ENCODE measurements at regions not wholly inside any gene's neighbourhood (a gene's known extent, or its start where the extent isn't known, plus 50 kb on each side); places are given as distances from the start of the nearest gene placed in this dataset.

- no peak for DNase-seq
These were observed 877.0 kb downstream of the EFNB2 start for GRCh38 chr13:105658431-105658830.

- DNase-seq: no peak
These were observed 880.4 kb downstream of the EFNB2 start for GRCh38 chr13:105655046-105655445.

- no peak for DNase-seq
These were observed 891.5 kb downstream of the EFNB2 start for GRCh38 chr13:105643966-105644365.

GRCh38 chr13:105642511-105642958 is 892.9 kb downstream of the EFNB2 start:
- DNase-seq: no peak

GRCh38 chr13:105641121-105641520 is 894.3 kb downstream of the EFNB2 start:
- DNase-seq: no peak

GRCh38 chr13:105638426-105638825 is 897.0 kb downstream of the EFNB2 start:
- no peak for DNase-seq

GRCh38 chr13:105634059-105634458 is 901.4 kb downstream of the EFNB2 start:
- DNase-seq: no peak

GRCh38 chr13:105630431-105630830 is 905.0 kb downstream of the EFNB2 start:
- DNase-seq: no peak

- no peak for DNase-seq
These were observed 908.2 kb downstream of the EFNB2 start for GRCh38 chr13:105627270-105627669.

GRCh38 chr13:105625691-105626090 is 909.8 kb downstream of the EFNB2 start:
- no peak for DNase-seq

GRCh38 chr13:105616333-105617075 is 919.0 kb downstream of the EFNB2 start:
- no peak for DNase-seq

GRCh38 chr13:105612541-105612940 is 922.9 kb downstream of the EFNB2 start:
- no peak for DNase-seq

- no peak for DNase-seq
These were observed 924.0 kb downstream of the EFNB2 start for GRCh38 chr13:105611424-105611823.

GRCh38 chr13:105608104-105608503 is 927.4 kb downstream of the EFNB2 start:
- DNase-seq: no peak

- no peak for DNase-seq
These were observed 928.0 kb downstream of the EFNB2 start for GRCh38 chr13:105607426-105607825.

- no peak for DNase-seq
These were observed 928.4 kb downstream of the EFNB2 start for GRCh38 chr13:105607016-105607415.

- DNase-seq: no peak
These were observed 932.3 kb downstream of the EFNB2 start for GRCh38 chr13:105602956-105603670.

GRCh38 chr13:105599477-105600037 is 935.9 kb downstream of the EFNB2 start:
- DNase-seq: no peak

- no peak for DNase-seq
These were observed 936.9 kb downstream of the EFNB2 start for GRCh38 chr13:105598529-105598928.

- DNase-seq: no peak
These were observed 937.9 kb downstream of the EFNB2 start for GRCh38 chr13:105597573-105597972.

GRCh38 chr13:105595471-105595870 is 940.0 kb downstream of the EFNB2 start:
- no peak for DNase-seq

GRCh38 chr13:105591277-105591676 is 944.2 kb downstream of the EFNB2 start:
- DNase-seq: no peak

- DNase-seq: no peak
These were observed 947.7 kb downstream of the EFNB2 start for GRCh38 chr13:105587786-105588185.
